Pancreas (tissue), 10 donors: ENCODE measurements at regions not wholly inside any gene's neighbourhood (a gene's known extent, or its start where the extent isn't known, plus 50 kb on each side); places are given as distances from the start of the nearest gene placed in this dataset.

Experiments
- ATAC-seq, 4 donors: fragments of 200-7000 bp; cut with Tn5 transposase; one replicate each; pipeline versions ENCODE4 v1.8.0 to v1.9.1; 2020; ENCODE audit warnings: mild to moderate bottlenecking in 4 of 4, moderate library complexity in 4 of 4
- DNase-seq, 6 donors: peaks; one replicate each; pipeline ENCODE4 v3.0.0-alpha.2; 2020
- FAIRE-seq: peaks from 2 replicates; lab custom pipeline; 2012; peaks lifted over from hg19 to GRCh38; lab: Jason Lieb, UNC
- H3K27ac ChIP-seq, 4 donors: fragments of 200-600 bp; sonication (generic); 1 replicate in 3 of 4; 2 replicates in 1 of 4; pipeline versions ENCODE4 v1.5.0 to v1.8.0; 2020
- H3K27me3 ChIP-seq, 4 donors: fragments of 200-600 bp; one replicate each; pipeline ENCODE4 v1.8.0; 2021
- H3K36me3 ChIP-seq, 3 donors: fragments of 200-600 bp; sonication (generic) in 1 of 3; one replicate each; pipeline versions ENCODE4 v1.5.0 to v1.8.0; 2020 to 2021
- H3K4me1 ChIP-seq, 3 donors: fragments of 200-600 bp; one replicate each; pipeline ENCODE4 v1.8.0; 2021
- H3K4me3 ChIP-seq, 4 donors: fragments of 200-600 bp; sonication (generic) in 2 of 4; one replicate each; pipeline versions ENCODE4 v1.5.0 to v1.8.0; 2020 to 2021
- H3K9me3 ChIP-seq, 4 donors: fragments of 200-600 bp; one replicate each; pipeline ENCODE4 v1.8.0; 2021
- CTCF ChIP-seq, 4 donors: fragments of 200-600 bp; sonication (generic) in 3 of 4; IDR thresholded peaks; one replicate each; pipeline versions ENCODE4 v1.5.0 to v1.8.0; 2021; ENCODE audit warnings: antibody characterized with exemption in 4 of 4
- WGBS, 2 donors: extraction: QIAGEN DNeasy Blood & Tissue Kit; methylation state at CpG; one replicate each; pipeline ENCODE4 v1.1.7; 2013; 5-methylcytosine and 5-hydroxymethylcytosine counted together
- intact Hi-C, 3 donors: fragments of 100-400 bp; cut with DNase I; formaldehyde crosslinking; loops; one replicate each; pipeline versions ENCODE4 v1.11.1 to v1.14.2; 2022
- donor health status: healthy with polysubstance abuse.
- donor health status: DM: no; HTN: no; CAD: no; lungs with moderate emphysema.
- donor health status: DM: no; HTN: no; CAD: no.
- donor health status: control.
- donor health status: control.
- donor health status: Bipolar disorder and iron deficiency.
- donor health status: DM: yes; HTN: yes; CAD: no.
- donor health status: DM: no; HTN: no; CAD: no.
- donor health status: DM: no; HTN: no; CAD: no.
- donor health status: DM: yes; HTN: yes; CAD: no.

DNA sequence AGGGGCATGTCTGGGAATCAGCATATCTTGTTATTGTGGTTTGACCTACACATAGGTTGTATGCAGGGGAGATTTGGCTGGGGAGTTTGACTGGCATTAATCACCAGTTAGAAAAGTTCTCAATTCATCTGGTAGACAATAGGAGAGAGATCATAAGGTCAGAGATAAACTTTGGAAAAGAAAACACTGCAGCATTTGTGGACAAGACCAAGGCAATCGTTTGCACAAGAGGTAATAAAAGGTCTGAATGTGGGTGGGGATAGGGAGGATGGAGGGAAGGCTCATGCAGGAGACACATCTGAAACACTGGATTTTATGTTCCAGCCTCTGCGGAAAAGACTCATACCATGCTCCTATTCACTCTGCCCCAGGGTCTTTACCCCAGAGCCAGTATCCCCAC lies 136.9 kb downstream of the MAIP1 start:
- no peaks in the 10 kb centered on the region for H3K27me3 ChIP-seq
- WGBS, 2 donors, result 49 to 53% methylated on average over 2 of the region's 2 CpGs
- ATAC-seq (peak in 2 of 4 donors; percentile 17 to 18), DNase-seq (no peak), FAIRE-seq (no peak)
- no peak overlapping the region for H3K4me3 ChIP-seq
- TF ChIP-seq CTCF (IDR thresholded peaks at IDR 0.05), result no peak
- intact Hi-C loops, result no loop called here
- no peaks in the 10 kb centered on the region for H3K36me3 ChIP-seq
- H3K9me3 ChIP-seq, result no peaks in the 10 kb centered on the region
- no peaks in the 10 kb centered on the region for H3K4me1 ChIP-seq
- H3K27ac ChIP-seq, result no peak overlapping the region

DNA sequence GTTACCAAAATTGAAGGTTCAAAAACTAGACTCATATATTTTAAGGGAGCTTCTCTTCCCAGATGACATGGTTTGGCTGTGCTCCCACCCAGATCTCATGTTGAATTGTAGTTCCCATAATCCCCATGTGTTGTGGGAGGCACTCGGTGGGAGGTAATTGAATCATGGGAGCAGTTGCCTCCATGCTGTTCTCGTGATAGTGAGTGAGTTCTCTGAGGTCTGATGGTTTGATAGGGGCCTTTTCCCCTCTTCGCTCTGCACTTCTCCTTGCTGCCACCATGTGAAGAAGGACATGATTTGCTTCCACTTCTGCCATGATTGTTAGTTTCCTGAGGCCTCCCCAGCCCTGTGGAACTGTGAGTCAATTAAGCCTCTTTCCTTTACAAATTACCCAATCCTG lies 140.1 kb downstream of the MAIP1 start:
- no peak for ATAC-seq
- intact Hi-C loops, result no loop called here
- Histone ChIP-seq H3K9me3 (no peaks in the 10 kb centered on the region), H3K4me1 (no peaks in the 10 kb centered on the region), H3K4me3 (no peak overlapping the region), H3K36me3 (no peaks in the 10 kb centered on the region), H3K27me3 (no peaks in the 10 kb centered on the region), H3K27ac (no peak overlapping the region)
- 92 to 98% methylated on average over 3 of the region's 3 CpGs for whole genome bisulfite sequencing, 2 donors
- no peak for DNase-seq
- no peak for TF ChIP-seq CTCF (IDR thresholded peaks at IDR 0.05)
- FAIRE-seq, result no peak

GRCh38 chr2:200099256-200099655 lies 143.9 kb downstream of the MAIP1 start:
- 96 to 97% methylated on average over 1 of the region's 1 CpG for WGBS, 2 donors
- TF ChIP-seq CTCF (IDR thresholded peaks at IDR 0.05), result no peak
- no peak for FAIRE-seq

GRCh38 chr2:200100027-200100426 lies 144.6 kb downstream of the MAIP1 start:
- FAIRE-seq (peak; percentile 90), ATAC-seq (no peak), DNase-seq (no peak)
- Histone ChIP-seq H3K27ac (no peak overlapping the region), H3K4me3 (no peak overlapping the region), H3K27me3 (no peaks in the 10 kb centered on the region), H3K36me3 (no peaks in the 10 kb centered on the region), H3K4me1 (no peaks in the 10 kb centered on the region), H3K9me3 (no peaks in the 10 kb centered on the region)
- TF ChIP-seq CTCF (IDR thresholded peaks at IDR 0.05), result no peak
- intact Hi-C loops, result no loop called here

More at GRCh38 chr2:200099256-200099655, 143.9 kb downstream of the MAIP1 start:
- H3K4me3 ChIP-seq, result no peak overlapping the region
- no peaks in the 10 kb centered on the region for H3K4me1 ChIP-seq
- DNase-seq (no peak), ATAC-seq (no peak)
- no peaks in the 10 kb centered on the region for H3K36me3 ChIP-seq
- H3K9me3 ChIP-seq, result no peaks in the 10 kb centered on the region
- no peak overlapping the region for H3K27ac ChIP-seq
- H3K27me3 ChIP-seq, result no peaks in the 10 kb centered on the region
- intact Hi-C loops, result no loop called here

DNA sequence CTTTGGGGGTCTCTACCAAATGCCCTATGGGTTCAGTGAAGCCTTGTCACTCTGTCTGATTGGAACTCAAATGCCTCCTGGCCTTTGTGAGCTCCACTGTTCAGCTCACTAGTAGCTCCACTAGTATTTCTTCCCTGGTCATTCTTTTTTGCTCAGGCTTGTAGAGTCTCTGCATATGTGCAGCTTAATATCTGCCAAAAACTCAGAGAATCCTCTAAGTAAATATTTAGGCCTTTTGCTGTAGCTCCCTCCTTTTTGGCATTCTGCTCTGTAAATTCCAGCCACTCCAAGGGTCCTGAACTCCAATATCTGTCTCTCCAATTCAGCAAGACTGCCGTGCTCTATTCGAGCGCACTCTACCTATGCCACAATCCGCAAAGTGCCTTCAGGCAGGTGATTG lies 146.5 kb downstream of the MAIP1 start:
- DNase-seq, result no peak

More for the DNA sequence above, 146.5 kb downstream of the MAIP1 start:
- intact Hi-C loops, result no loop called here
- Histone ChIP-seq H3K4me3 (no peak overlapping the region), H3K27ac (no peak overlapping the region), H3K4me1 (no peaks in the 10 kb centered on the region), H3K36me3 (no peaks in the 10 kb centered on the region), H3K27me3 (no peaks in the 10 kb centered on the region), H3K9me3 (no peaks in the 10 kb centered on the region)
- ATAC-seq (no peak), FAIRE-seq (no peak)
- no peak for TF ChIP-seq CTCF (IDR thresholded peaks at IDR 0.05)
- 90 to 92% methylated on average over 4 of the region's 4 CpGs for WGBS, 2 donors
